Hepatocyte (in vitro differentiated cells): ENCODE measurements at regions not wholly inside any gene's neighbourhood (a gene's known extent, or its start where the extent isn't known, plus 50 kb on each side); places are given as distances from the start of the nearest gene placed in this dataset.

Experiments used
- DNase-seq: peaks from one replicate; pipeline ENCODE4 v3.0.0-alpha.2; 2016; ENCODE audit warnings: low spot score
- H2AFZ ChIP-seq: fragments of 200-600 bp; sonication (generic); 2 replicates; pipeline ENCODE4 v1.6.0; 2016; ENCODE audit warnings: antibody characterized with exemption, mild to moderate bottlenecking
- H3K27ac ChIP-seq: fragments of 200-600 bp; sonication (generic); 2 replicates; pipeline ENCODE4 v1.5.1; 2016; ENCODE audit warnings: mild to moderate bottlenecking
- H3K27me3 ChIP-seq: fragments of 200-600 bp; sonication (generic); 2 replicates; pipeline ENCODE4 v1.6.1; 2016
- H3K36me3 ChIP-seq: fragments of 200-600 bp; sonication (generic); replicated peaks from 2 replicates; pipeline ENCODE4 v1.5.1; 2016; ENCODE audit warnings: low read depth; ENCODE audit not compliant: insufficient read depth
- H3K4me1 ChIP-seq: fragments of 200-600 bp; sonication (generic); 2 replicates; pipeline ENCODE4 v1.5.1; 2016; ENCODE audit warnings: mild to moderate bottlenecking, moderate library complexity; ENCODE audit not compliant: insufficient read depth
- H3K4me2 ChIP-seq: fragments of 200-600 bp; sonication (generic); 2 replicates; pipeline ENCODE4 v1.6.0; 2016
- H3K4me3 ChIP-seq: fragments of 200-600 bp; sonication (generic); 2 replicates; pipeline ENCODE4 v1.5.1; 2016; ENCODE audit warnings: mild to moderate bottlenecking
- H3K79me2 ChIP-seq: fragments of 200-600 bp; sonication (generic); 2 replicates; pipeline ENCODE4 v1.6.0; 2017; ENCODE audit warnings: mild to moderate bottlenecking
- H3K9me2 ChIP-seq: fragments of 200-600 bp; sonication (generic); replicated peaks from 2 replicates; pipeline ENCODE4 v1.6.0; 2017; ENCODE audit warnings: mild to moderate bottlenecking; ENCODE audit not compliant: insufficient read depth
- H3K9me3 ChIP-seq: fragments of 200-600 bp; sonication (generic); 2 replicates; pipeline ENCODE4 v1.5.1; 2016; ENCODE audit warnings: low read depth, mild to moderate bottlenecking
- H4K20me1 ChIP-seq: fragments of 200-600 bp; sonication (generic); 2 replicates; pipeline ENCODE4 v1.6.0; 2016; ENCODE audit warnings: mild to moderate bottlenecking; ENCODE audit not compliant: insufficient read depth, poor library complexity, severe bottlenecking
- CTCF ChIP-seq: fragments of 200-600 bp; sonication (generic); IDR thresholded peaks from 2 replicates; pipeline ENCODE4 v1.5.1; 2016; ENCODE audit warnings: antibody characterized with exemption, mild to moderate bottlenecking; ENCODE audit not compliant: poor library complexity
- EZH2 ChIP-seq: fragments of 200-600 bp; sonication (generic); IDR thresholded peaks from 2 replicates; pipeline ENCODE4 v1.6.1; 2016; ENCODE audit warnings: antibody characterized with exemption, mild to moderate bottlenecking, borderline replicate concordance
- EZH2phosphoT487 ChIP-seq: fragments of 200-600 bp; sonication (generic); IDR thresholded peaks from one replicate; pipeline ENCODE4 v1.6.1; 2018; ENCODE audit warnings: antibody characterized with exemption, mild to moderate bottlenecking, low read depth, moderate library complexity; ENCODE audit not compliant: unreplicated experiment, severe bottlenecking
- WGBS: methylation state at CpG from one replicate; pipeline ENCODE4 v1.1.6; 2016; ENCODE audit warnings: low lambda C conversion rate; ENCODE audit errors: missing lambda C conversion rate; 5-methylcytosine and 5-hydroxymethylcytosine counted together

- H3K27ac ChIP-seq = no peak overlapping the region
These were observed 210.7 kb upstream of the SLC24A2 start for GRCh38 chr9:19999491-20000057.

GRCh38 chr9:19998823-19999455 is 210.1 kb upstream of the SLC24A2 start:
- no peaks in the 10 kb centered on the region for H3K36me3 ChIP-seq
- H3K4me1 ChIP-seq = no peaks in the 10 kb centered on the region
- TF ChIP-seq CTCF = no peak
- TF ChIP-seq EZH2 = no peak
- no peak for TF ChIP-seq EZH2phosphoT487
- no peaks in the 10 kb centered on the region for H3K27me3 ChIP-seq
- no peak overlapping the region for H3K4me3 ChIP-seq
- DNase-seq = no peak
- H4K20me1 ChIP-seq = no peaks in the 10 kb centered on the region
- WGBS = 47% methylated on average over 3 of the region's 3 CpGs
- no peak overlapping the region for H3K4me2 ChIP-seq
- H2AFZ ChIP-seq = no peak overlapping the region
- no peak overlapping the region for H3K27ac ChIP-seq
- H3K9me2 ChIP-seq = no peaks in the 10 kb centered on the region
- H3K9me3 ChIP-seq = no peaks in the 10 kb centered on the region
- H3K79me2 ChIP-seq = no peaks in the 10 kb centered on the region

More at GRCh38 chr9:19999491-20000057, 210.7 kb upstream of the SLC24A2 start:
- no peak for DNase-seq
- Histone ChIP-seq H3K4me2 (no peak overlapping the region), H3K79me2 (no peaks in the 10 kb centered on the region), H3K9me2 (no peaks in the 10 kb centered on the region), H3K9me3 (no peaks in the 10 kb centered on the region), H4K20me1 (no peaks in the 10 kb centered on the region), H3K4me3 (no peak overlapping the region), H2AFZ (no peak overlapping the region), H3K36me3 (no peaks in the 10 kb centered on the region), H3K4me1 (no peaks in the 10 kb centered on the region), H3K27me3 (no peaks in the 10 kb centered on the region)
- 75% methylated on average over 2 of the region's 2 CpGs for WGBS
- TF ChIP-seq CTCF (no peak), EZH2 (no peak), EZH2phosphoT487 (no peak)

GRCh38 chr9:19998153-19998552 is 209.3 kb upstream of the SLC24A2 start:
- Histone ChIP-seq H3K9me2 (no peaks in the 10 kb centered on the region), H3K4me3 (no peak overlapping the region), H3K27me3 (no peaks in the 10 kb centered on the region), H3K4me2 (no peak overlapping the region), H3K9me3 (no peaks in the 10 kb centered on the region), H3K4me1 (no peaks in the 10 kb centered on the region), H4K20me1 (no peaks in the 10 kb centered on the region), H3K36me3 (no peaks in the 10 kb centered on the region), H2AFZ (no peak overlapping the region), H3K79me2 (no peaks in the 10 kb centered on the region), H3K27ac (no peak overlapping the region)
- 85% methylated on average over 2 of the region's 2 CpGs for WGBS
- no peak for DNase-seq
- TF ChIP-seq EZH2 (no peak), EZH2phosphoT487 (no peak), CTCF (no peak)
